HG03196 (cell line): ENCODE measurements at regions not wholly inside any gene's neighbourhood (a gene's known extent, or its start where the extent isn't known, plus 50 kb on each side); places are given as distances from the start of the nearest gene placed in this dataset.

Source experiments
- ATAC-seq: cut with Tn5 transposase; IDR thresholded peaks from one replicate; pipeline ENCODE4 v1.9.1; 2021; ENCODE audit not compliant: unreplicated experiment

DNA sequence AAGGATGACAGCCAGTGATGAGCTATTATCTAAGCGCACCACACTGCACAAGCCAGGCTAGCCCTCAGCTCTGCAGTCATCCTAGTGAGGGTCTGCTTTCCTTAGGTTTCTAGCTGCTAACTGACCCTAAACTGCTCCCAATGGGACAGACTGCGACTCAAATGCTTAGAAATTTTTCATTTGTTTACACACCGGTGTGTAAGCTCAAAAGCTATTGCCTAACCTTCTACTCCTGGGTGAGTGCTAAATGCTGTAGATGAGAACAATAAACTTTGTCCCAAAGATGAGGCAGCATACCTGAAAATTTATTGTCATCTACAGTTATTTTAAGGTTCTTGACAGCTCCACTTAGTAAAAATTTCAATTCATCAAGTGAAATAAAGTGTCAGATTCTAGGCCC lies 311.4 kb downstream of the TMEM167A start:
- no peak for ATAC-seq

DNA sequence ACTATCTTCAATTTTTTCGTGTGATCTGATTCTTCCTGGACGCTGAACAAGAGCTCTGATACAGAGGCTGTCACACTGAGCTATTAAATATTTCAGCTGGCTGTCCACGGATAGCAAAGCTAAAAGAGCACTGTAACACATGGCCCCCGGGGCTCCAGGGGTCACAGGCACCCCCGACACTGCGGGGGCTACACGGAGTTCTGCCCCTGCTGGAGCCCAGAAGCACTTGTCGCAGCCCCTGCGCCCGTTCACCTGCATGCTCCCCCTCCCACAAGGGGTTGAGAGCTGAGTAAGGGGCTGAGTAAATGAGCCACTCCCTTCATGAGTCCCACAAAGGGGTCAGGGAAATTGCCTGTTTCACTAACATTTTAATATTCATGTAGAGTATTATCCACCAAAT lies 316.3 kb downstream of the TMEM167A start:
- ATAC-seq = no peak

DNA sequence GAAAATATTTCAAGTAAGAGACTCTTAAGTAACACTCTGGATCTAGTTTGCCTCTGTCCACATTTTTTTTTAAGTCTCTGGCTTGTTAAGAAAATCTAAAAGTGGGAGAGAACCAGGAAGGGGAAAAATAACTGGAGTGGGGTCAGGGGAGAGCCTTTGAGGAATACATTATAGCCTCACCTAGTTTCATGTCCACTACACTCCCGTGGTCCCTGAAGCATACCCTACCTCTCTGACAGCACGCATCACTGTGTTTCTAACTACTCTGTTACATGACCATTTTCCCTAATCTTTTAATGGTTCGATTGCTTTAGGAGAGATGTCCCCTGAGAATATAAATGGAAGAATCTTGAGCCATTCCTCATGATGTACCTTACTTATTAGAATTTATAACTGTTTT lies 318.3 kb downstream of the TMEM167A start:
- no peak for ATAC-seq

DNA sequence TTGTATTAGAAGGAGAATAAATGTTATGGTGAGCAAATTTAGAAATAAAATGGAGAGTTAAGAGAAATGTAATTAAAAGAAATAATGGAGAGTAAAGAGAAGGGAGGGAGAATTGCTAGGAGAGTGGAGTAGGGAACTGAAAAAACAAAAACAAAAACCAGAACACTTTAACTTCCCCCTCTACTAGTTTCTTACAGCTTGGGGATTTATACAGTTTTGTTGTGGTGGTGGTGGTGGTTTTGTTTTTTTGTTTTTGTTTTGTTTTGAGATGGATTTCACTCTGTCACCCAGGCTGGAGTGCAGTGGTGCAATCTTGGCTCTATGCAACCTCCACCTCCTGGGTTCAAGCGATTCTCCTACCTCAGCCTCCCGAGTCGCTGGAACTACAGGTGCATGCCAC lies 322.4 kb downstream of the TMEM167A start:
- peak; percentile 88 for ATAC-seq

- ATAC-seq = no peak
Measured at GRCh38 chr5:82754036-82754746, 323.0 kb downstream of the TMEM167A start.

GRCh38 chr5:82753374-82753773 lies 323.8 kb downstream of the TMEM167A start:
- no peak for ATAC-seq

- no peak for ATAC-seq
Measured at GRCh38 chr5:82749461-82749820, 327.8 kb downstream of the TMEM167A start.

GRCh38 chr5:82748688-82749460 lies 328.3 kb downstream of the TMEM167A start:
- no peak for ATAC-seq

DNA sequence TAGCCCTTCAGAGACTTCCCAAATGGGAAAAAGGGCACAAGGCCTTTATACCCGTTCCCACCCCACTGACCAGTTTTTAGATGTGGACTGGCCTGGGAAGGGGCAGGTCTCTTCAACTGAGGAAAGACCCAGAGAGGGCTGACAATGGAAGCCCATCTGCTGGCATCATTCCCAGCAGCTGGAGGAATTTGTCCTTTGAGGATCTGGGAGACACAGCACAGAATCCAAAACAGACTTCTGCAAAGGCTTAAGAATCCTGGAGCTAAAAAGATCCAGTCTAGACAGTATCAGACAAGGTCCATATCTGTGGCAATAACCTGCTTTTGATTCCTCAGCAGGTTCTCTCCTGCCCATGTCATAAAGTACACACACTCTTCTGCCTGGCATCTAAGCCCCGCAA lies 329.2 kb downstream of the TMEM167A start:
- ATAC-seq = no peak

GRCh38 chr5:82745016-82745415 lies 332.2 kb downstream of the TMEM167A start:
- no peak for ATAC-seq

- ATAC-seq = no peak
Measured at GRCh38 chr5:82738681-82739269, 338.4 kb downstream of the TMEM167A start.

GRCh38 chr5:82735160-82735789 lies 341.9 kb downstream of the TMEM167A start:
- no peak for ATAC-seq

- no peak for ATAC-seq
Measured at GRCh38 chr5:82734347-82734746, 342.8 kb downstream of the TMEM167A start.

- no peak for ATAC-seq
Measured at GRCh38 chr5:82730913-82731312, 346.3 kb downstream of the TMEM167A start.

- no peak for ATAC-seq
Measured at GRCh38 chr5:82728926-82729702, 348.1 kb downstream of the TMEM167A start.

DNA sequence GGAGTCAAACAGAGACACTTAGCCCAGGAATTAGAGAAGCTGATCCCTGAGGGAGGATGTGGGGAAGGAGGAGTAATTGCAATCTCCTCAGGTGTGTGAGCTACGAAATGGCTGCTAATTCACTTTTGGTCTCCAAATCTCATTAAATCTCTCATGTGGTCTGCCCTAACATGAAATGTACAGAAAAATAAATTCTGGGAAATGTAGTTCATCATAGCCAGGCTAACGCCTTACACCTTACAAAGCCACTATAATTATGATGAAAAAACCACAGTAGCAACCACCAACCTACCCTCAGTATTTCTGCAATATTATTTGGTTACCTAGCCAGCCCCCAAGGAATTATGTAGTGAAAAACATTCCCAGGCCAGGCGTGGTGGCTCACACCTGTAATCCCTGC lies 354.0 kb downstream of the TMEM167A start:
- no peak for ATAC-seq

GRCh38 chr5:82721087-82721410 lies 356.1 kb downstream of the TMEM167A start:
- no peak for ATAC-seq

DNA sequence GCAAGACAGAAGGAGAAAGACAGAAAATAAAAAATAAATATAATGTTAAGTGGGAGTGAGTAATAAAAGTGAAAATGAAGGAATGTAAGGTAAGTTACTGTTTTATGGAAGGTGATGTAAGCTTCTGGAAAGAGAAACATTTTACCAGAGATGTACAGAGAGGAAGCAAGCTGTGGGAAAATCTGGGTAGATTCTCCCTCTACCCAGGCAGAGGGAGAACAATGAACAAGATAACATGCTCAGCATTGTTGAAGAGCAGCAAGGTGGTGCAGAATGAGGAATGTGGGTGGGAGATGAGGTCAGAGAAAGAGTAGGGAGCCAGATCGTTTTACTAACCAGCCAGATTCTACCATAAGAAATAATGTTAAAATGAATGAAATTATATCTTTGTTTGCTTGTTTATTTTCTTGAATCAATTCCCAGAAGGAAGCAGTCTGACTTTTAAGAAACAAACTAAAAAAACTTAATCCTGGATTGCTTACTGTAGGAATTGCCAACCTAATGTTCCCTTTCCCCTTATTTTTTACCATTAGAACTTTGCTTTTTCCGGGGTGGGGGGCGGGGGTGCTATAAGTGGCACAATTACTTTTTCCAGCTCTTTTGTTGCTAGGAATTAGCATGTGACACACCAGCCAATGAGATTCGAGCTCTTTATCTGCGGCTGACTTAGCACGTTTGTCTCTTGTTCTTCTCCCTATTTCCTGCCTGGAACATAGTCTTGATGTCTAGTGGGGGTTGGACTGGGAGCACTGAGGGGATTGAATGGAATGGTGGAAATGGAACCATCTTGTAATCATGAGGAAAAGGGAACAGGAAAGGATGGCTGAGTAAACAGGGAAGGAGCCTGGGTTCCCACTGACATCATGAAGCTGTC lies 356.7 kb downstream of the TMEM167A start:
- no peak for ATAC-seq

- peak; percentile 74 for ATAC-seq
Measured at GRCh38 chr5:82719368-82719767, 357.8 kb downstream of the TMEM167A start.

DNA sequence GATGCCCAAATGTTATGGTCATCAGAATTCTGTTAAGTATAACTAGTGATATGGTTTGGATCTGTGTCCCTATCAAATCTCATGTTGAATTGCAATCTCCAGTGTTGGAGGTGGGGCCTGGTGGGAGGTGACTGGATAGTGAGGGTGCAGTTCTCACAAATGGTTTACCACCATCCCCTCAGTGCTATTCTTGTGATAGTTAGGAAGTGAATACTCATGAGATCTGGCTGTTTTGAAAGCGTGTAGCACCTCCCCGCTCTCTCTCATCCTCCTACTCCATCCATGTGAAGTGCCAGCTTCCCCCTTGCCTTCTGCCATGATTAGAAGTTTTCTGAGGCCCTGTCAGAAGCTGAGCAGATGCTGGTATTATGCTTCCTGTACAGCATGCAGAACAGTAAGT lies 359.5 kb downstream of the TMEM167A start:
- no peak for ATAC-seq
